Activated CD4-positive, alpha-beta T cell treated with anti-CD3 and anti-CD28 coated beads for 4 hours (primary cell): ENCODE measurements at regions not wholly inside any gene's neighbourhood (a gene's known extent, or its start where the extent isn't known, plus 50 kb on each side); places are given as distances from the start of the nearest gene placed in this dataset.
"Not testable (repeated sequence)": the region's sequence is repeated elsewhere in the genome, so short reads cannot be mapped to it uniquely, and the experiment has no call there.

Source experiments
- DNase-seq, 2 donors: peaks; one replicate each; pipeline ENCODE4 v3.0.0-alpha.2; 2020

GRCh38 chr4:57199267-57199666 lies 89.1 kb upstream of the IGFBP7 start:
- DNase-seq: no peak

- no peak for DNase-seq
Observed at GRCh38 chr4:57195622-57196021, 85.4 kb upstream of the IGFBP7 start.

- no peak for DNase-seq
Observed at GRCh38 chr4:57194068-57194611, 84.0 kb upstream of the IGFBP7 start.

GRCh38 chr4:57193209-57193810 lies 83.1 kb upstream of the IGFBP7 start:
- no peak for DNase-seq

GRCh38 chr4:57191523-57192034 lies 81.4 kb upstream of the IGFBP7 start:
- no peak for DNase-seq

- DNase-seq: peak in 1 of 2 donors; percentile 5
Observed at GRCh38 chr4:57190601-57191481, 80.7 kb upstream of the IGFBP7 start.

- DNase-seq: no peak
Observed at GRCh38 chr4:57187246-57187645, 77.1 kb upstream of the IGFBP7 start.

GRCh38 chr4:57184378-57185029 lies 74.3 kb upstream of the IGFBP7 start:
- DNase-seq: no peak

- DNase-seq: no peak
Observed at GRCh38 chr4:57182132-57182874, 72.1 kb upstream of the IGFBP7 start.

- DNase-seq: not testable (repeated sequence)
Observed at GRCh38 chr4:57173136-57173535, 63.0 kb upstream of the IGFBP7 start.

- DNase-seq: no peak
Observed at GRCh38 chr4:57172065-57172464, 61.9 kb upstream of the IGFBP7 start.

GRCh38 chr4:57168982-57169381 lies 58.8 kb upstream of the IGFBP7 start:
- DNase-seq: no peak

GRCh38 chr4:57163530-57164459 lies 53.6 kb upstream of the IGFBP7 start:
- DNase-seq: peak; percentile 48 to 56

- DNase-seq: no peak
Observed at GRCh38 chr4:57162499-57163019, 52.4 kb upstream of the IGFBP7 start.
